Kidney (tissue), 13 donors: ENCODE measurements at regions not wholly inside any gene's neighbourhood (a gene's known extent, or its start where the extent isn't known, plus 50 kb on each side); places are given as distances from the start of the nearest gene placed in this dataset.
"Not testable (repeated sequence)": the region's sequence is repeated elsewhere in the genome, so short reads cannot be mapped to it uniquely, and the experiment has no call there.

Experiments
- DNase-seq, 5 donors: peaks; one replicate each; pipeline ENCODE4 v3.0.0-alpha.2; 2013 to 2020
- FAIRE-seq: peaks from 2 replicates; lab custom pipeline; 2012; peaks lifted over from hg19 to GRCh38; lab: Jason Lieb, UNC
- H3K27ac ChIP-seq, 2 donors: one replicate each; pipeline ENCODE4 v1.7.0; 2013; ENCODE audit warnings: low read depth in 2 of 2, low read length in 2 of 2, inconsistent platforms in 1 of 2
- H3K27me3 ChIP-seq: one replicate; pipeline ENCODE4 v1.7.1; 2013; ENCODE audit warnings: low read length, inconsistent platforms; ENCODE audit not compliant: control insufficient read depth, insufficient read depth
- H3K36me3 ChIP-seq, 3 donors: one replicate each; pipeline versions ENCODE4 v1.7.0 to v1.7.1; 2013; ENCODE audit warnings: low read length in 3 of 3, control low read depth in 1 of 3, inconsistent platforms in 1 of 3; ENCODE audit not compliant: insufficient read depth in 3 of 3, control insufficient read depth in 2 of 3
- H3K4me1 ChIP-seq, 3 donors: one replicate each; pipeline versions ENCODE4 v1.7.0 to v1.7.1; 2013; ENCODE audit warnings: low read length in 3 of 3, inconsistent platforms in 1 of 3, low read depth in 1 of 3; ENCODE audit not compliant: control insufficient read depth in 2 of 3, insufficient read depth in 2 of 3
- H3K4me3 ChIP-seq, 3 donors: one replicate each; pipeline versions ENCODE4 v1.7.0 to v1.8.1; 2013; ENCODE audit warnings: low read length in 3 of 3, control low read depth in 1 of 3, inconsistent platforms in 1 of 3
- H3K9ac ChIP-seq, 3 donors: one replicate each; pipeline versions ENCODE4 v1.7.0 to v1.7.1; 2013; ENCODE audit warnings: low read length in 3 of 3, control low read depth in 1 of 3, inconsistent platforms in 1 of 3
- H3K9me3 ChIP-seq, 3 donors: one replicate each; pipeline versions ENCODE4 v1.7.0 to v1.7.1; 2013; ENCODE audit warnings: low read length in 3 of 3, control low read depth in 1 of 3, inconsistent platforms in 1 of 3; ENCODE audit not compliant: control insufficient read depth in 2 of 3, insufficient read depth in 1 of 3
- CTCF ChIP-seq: IDR thresholded peaks from 3 replicates; pipeline ENCODE4 v1.5.1; 2012; ENCODE audit warnings: mild to moderate bottlenecking, moderate library complexity, borderline replicate concordance; ENCODE audit not compliant: insufficient read depth; ENCODE audit errors: extremely low read depth
- intact Hi-C: fragments of 100-400 bp; cut with DNase I; formaldehyde crosslinking; loops from one replicate; pipeline ENCODE4 v1.11.1; 2022
- donor health status: control.
- donor health status: control.
- donor health status: control.
- donor health status: control.
- donor health status: control.
- donor health status: DM: yes; HTN: yes; CAD: no.
- donor health status: Normal renal cell carcinoma (clear cell type).

GRCh38 chr4:44965435-44966095 is 239.2 kb upstream of the GNPDA2 start:
- Histone ChIP-seq H3K9ac (no peak overlapping the region), H3K4me1 (no peaks in the 10 kb centered on the region), H3K4me3 (peak overlapping the region in 1 of 3 donors; percentile 14), H3K27me3 (no peaks in the 10 kb centered on the region), H3K9me3 (peaks cover 0 to 6% (median 0%) of the 10 kb centered on the region in 3 donors), H3K36me3 (no peaks in the 10 kb centered on the region), H3K27ac (no peak overlapping the region)
- intact Hi-C loops = no loop called here
- DNase-seq (no peak), FAIRE-seq (peak; percentile 15)
- no peak for TF ChIP-seq CTCF

- intact Hi-C loops, H3K4me1 ChIP-seq, FAIRE-seq, H3K9ac ChIP-seq, H3K36me3 ChIP-seq, H3K4me3 ChIP-seq, H3K27ac ChIP-seq, H3K27me3 ChIP-seq, H3K9me3 ChIP-seq, DNase-seq: not testable (repeated sequence)
Observed at GRCh38 chr4:44964086-44964485, 237.7 kb upstream of the GNPDA2 start.

- no peak for FAIRE-seq
- no peaks in the 10 kb centered on the region for H3K36me3 ChIP-seq
- TF ChIP-seq CTCF = no peak
- intact Hi-C loops = no loop called here
- H3K9ac ChIP-seq = no peak overlapping the region
- no peaks in the 10 kb centered on the region for H3K27me3 ChIP-seq
- no peak for DNase-seq
- no peak overlapping the region for H3K27ac ChIP-seq
- H3K4me1 ChIP-seq = no peaks in the 10 kb centered on the region
- H3K9me3 ChIP-seq = peaks cover 0 to 6% (median 0%) of the 10 kb centered on the region in 3 donors
- no peak overlapping the region for H3K4me3 ChIP-seq
Observed at GRCh38 chr4:44961001-44961755, 234.8 kb upstream of the GNPDA2 start.

GRCh38 chr4:44931720-44932119 is 205.4 kb upstream of the GNPDA2 start:
- DNase-seq (no peak), FAIRE-seq (no peak)
- Histone ChIP-seq H3K4me3 (no peak overlapping the region), H3K27ac (no peak overlapping the region), H3K9me3 (no peaks in the 10 kb centered on the region), H3K9ac (no peak overlapping the region), H3K4me1 (peaks cover 3 to 7% (median 6%) of the 10 kb centered on the region in 3 donors), H3K27me3 (no peaks in the 10 kb centered on the region), H3K36me3 (no peaks in the 10 kb centered on the region)
- no peak for TF ChIP-seq CTCF
- intact Hi-C loops = no loop called here
